Osteocyte (in vitro differentiated cells): ENCODE measurements at regions not wholly inside any gene's neighbourhood (a gene's known extent, or its start where the extent isn't known, plus 50 kb on each side); places are given as distances from the start of the nearest gene placed in this dataset.
"Not testable (repeated sequence)": the region's sequence is repeated elsewhere in the genome, so short reads cannot be mapped to it uniquely, and the experiment has no call there.

ENCODE experiments used
- DNase-seq: peaks from one replicate; pipeline ENCODE4 v3.0.0; 2021; ENCODE audit warnings: mixed read lengths; ENCODE audit not compliant: unreplicated experiment; ENCODE audit errors: extremely low spot score
- H3K27ac Mint-ChIP-seq: one replicate; pipeline ENCODE4 v1.8.0; 2021; ENCODE audit warnings: mild to moderate bottlenecking, mixed read lengths; ENCODE audit not compliant: unreplicated experiment
- H3K27me3 Mint-ChIP-seq: one replicate; pipeline ENCODE4 v1.8.0; 2021; ENCODE audit warnings: mixed read lengths; ENCODE audit not compliant: unreplicated experiment
- H3K36me3 Mint-ChIP-seq: one replicate; pipeline ENCODE4 v1.8.0; 2021; ENCODE audit warnings: mixed read lengths; ENCODE audit not compliant: unreplicated experiment
- H3K4me1 Mint-ChIP-seq: one replicate; pipeline ENCODE4 v1.8.0; 2021; ENCODE audit warnings: mixed read lengths; ENCODE audit not compliant: unreplicated experiment
- H3K4me3 Mint-ChIP-seq: one replicate; pipeline ENCODE4 v1.8.0; 2021; ENCODE audit warnings: mild to moderate bottlenecking, moderate library complexity, mixed read lengths; ENCODE audit not compliant: unreplicated experiment
- H3K9me3 Mint-ChIP-seq: one replicate; pipeline ENCODE4 v1.8.0; 2021; ENCODE audit warnings: mixed read lengths; ENCODE audit not compliant: unreplicated experiment
- TF ChIP-seq, protein P1 (sequence below): fragments of 200-600 bp; sonication (generic); IDR thresholded peaks from 2 replicates; pipeline ENCODE4 v1.5.0; 2021; ENCODE audit warnings: antibody characterized with exemption, mild to moderate bottlenecking, moderate library complexity

DNA sequence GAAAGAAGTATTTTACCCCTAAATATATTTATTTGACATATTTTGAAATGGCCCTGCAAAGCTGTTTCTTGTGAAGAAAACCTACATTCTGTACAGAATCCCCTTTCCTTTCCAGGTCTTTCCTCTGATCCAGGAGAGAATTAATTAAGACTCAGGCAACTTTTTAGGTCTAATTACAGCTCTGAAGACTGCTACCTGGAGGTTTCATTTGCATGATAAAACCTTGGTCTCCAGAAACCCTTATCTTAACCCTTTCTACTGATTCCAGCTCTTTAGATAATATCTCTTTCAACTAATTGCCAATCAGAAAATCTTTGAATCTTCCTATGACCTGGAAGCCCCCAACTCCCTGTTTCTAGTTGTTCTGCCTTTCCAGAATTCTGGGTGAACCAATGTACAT is 224.0 kb downstream of the FAM47A start:
- H3K4me1 Mint-ChIP-seq = no peaks in the 10 kb centered on the region
- H3K4me3 Mint-ChIP-seq = no peak overlapping the region
- no peak for DNase-seq
- no peaks in the 10 kb centered on the region for H3K27me3 Mint-ChIP-seq
- H3K36me3 Mint-ChIP-seq = no peaks in the 10 kb centered on the region
- no peak overlapping the region for H3K27ac Mint-ChIP-seq
- H3K9me3 Mint-ChIP-seq = peaks cover 26% of the 10 kb centered on the region
- TF ChIP-seq, protein P1, sequence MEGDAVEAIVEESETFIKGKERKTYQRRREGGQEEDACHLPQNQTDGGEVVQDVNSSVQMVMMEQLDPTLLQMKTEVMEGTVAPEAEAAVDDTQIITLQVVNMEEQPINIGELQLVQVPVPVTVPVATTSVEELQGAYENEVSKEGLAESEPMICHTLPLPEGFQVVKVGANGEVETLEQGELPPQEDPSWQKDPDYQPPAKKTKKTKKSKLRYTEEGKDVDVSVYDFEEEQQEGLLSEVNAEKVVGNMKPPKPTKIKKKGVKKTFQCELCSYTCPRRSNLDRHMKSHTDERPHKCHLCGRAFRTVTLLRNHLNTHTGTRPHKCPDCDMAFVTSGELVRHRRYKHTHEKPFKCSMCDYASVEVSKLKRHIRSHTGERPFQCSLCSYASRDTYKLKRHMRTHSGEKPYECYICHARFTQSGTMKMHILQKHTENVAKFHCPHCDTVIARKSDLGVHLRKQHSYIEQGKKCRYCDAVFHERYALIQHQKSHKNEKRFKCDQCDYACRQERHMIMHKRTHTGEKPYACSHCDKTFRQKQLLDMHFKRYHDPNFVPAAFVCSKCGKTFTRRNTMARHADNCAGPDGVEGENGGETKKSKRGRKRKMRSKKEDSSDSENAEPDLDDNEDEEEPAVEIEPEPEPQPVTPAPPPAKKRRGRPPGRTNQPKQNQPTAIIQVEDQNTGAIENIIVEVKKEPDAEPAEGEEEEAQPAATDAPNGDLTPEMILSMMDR = no peak

DNA sequence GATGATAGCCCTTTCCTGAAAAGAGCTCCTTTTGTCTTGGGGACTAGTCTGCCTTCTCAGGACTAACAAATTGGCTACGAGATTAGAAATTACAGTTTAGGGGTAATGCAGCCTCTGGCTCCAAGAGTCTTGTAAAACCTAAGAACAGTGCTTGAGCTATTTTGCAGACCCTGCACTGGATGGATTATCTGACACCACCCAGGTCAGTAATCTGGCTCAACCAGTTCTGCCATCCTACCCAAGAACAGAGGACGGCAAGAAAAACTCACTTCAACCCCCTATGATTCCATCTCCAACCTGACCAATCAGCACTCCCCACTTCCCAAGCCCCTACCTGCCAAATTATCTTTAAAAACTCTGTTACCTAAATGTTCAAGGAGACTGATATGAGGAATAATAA is 225.1 kb downstream of the FAM47A start:
- Mint-ChIP-seq H3K9me3 (peaks cover 30% of the 10 kb centered on the region), H3K27me3 (no peaks in the 10 kb centered on the region), H3K4me3 (no peak overlapping the region), H3K4me1 (no peaks in the 10 kb centered on the region), H3K27ac (no peak overlapping the region), H3K36me3 (no peaks in the 10 kb centered on the region)
- DNase-seq = no peak
- TF ChIP-seq, protein P1 = no peak

DNA sequence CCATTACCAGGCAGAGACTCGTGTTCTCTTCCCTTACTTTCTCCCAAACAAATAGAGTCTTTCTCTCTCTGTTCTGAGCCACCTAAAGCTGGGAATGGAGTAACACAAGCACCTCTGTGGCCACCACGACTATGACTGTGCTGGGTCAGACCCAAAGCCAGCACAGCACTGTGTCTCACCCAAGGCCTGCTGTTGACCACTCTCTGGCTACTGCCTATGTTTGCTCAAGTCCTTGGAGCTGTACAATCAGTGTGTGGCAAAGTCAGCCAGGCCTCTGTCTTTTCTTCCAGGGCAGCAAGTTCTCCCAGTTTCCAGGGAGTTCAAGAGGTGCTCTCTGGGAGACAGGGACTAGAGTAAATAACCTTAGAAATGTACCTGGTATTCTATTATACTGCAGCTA is 239.4 kb downstream of the FAM47A start:
- Mint-ChIP-seq H3K4me1 (no peaks in the 10 kb centered on the region), H3K27me3 (no peaks in the 10 kb centered on the region), H3K9me3 (no peaks in the 10 kb centered on the region), H3K4me3 (no peak overlapping the region), H3K36me3 (no peaks in the 10 kb centered on the region), H3K27ac (no peak overlapping the region)
- TF ChIP-seq, protein P1 = no peak
- no peak for DNase-seq

DNA sequence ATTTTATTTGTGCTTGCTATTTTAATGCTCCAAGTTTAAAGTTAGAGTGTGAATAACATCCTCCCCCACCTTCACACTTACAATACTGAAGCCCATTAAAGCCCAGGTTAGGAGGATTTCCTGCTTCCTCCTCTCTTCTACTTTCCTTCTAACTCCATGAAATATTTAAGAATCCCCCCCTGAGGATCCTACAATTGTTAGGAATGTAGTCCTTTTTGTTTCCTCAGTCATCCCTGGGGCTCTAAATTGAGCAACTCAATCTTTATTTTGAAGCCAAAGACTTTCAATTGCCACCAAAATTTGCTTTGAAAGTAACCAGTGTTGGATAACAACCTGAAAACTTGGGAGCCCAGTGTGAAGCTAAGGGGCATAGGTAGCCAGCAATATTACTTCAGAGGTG is 276.9 kb downstream of the FAM47A start:
- TF ChIP-seq, protein P1 = no peak
- H3K27me3 Mint-ChIP-seq = no peaks in the 10 kb centered on the region
- no peak overlapping the region for H3K27ac Mint-ChIP-seq

DNA sequence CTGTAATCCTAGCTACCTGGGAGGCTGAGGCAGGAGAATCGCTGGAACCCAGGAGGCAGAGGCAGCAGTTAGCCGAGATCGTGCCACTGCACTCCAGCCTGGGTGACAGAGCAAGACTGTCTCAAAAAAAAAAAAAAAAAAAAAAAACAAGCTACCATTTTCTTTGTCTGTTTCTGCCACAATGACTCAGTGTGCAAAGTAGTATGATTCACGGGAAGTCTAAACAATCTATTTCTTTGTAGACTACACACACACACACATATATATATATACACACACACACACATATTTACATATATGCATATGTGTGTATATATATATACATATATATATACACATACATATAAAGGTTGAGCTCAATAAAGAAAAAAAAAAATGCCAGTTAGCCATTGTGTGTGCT is 280.0 kb downstream of the FAM47A start:
- peaks cover 19% of the 10 kb centered on the region for H3K9me3 Mint-ChIP-seq
- H3K27me3 Mint-ChIP-seq, H3K4me3 Mint-ChIP-seq, H3K4me1 Mint-ChIP-seq, H3K36me3 Mint-ChIP-seq, H3K27ac Mint-ChIP-seq, DNase-seq: not testable (repeated sequence)

More for the DNA sequence above, 276.9 kb downstream of the FAM47A start:
- no peak overlapping the region for H3K4me3 Mint-ChIP-seq
- H3K4me1 Mint-ChIP-seq = no peaks in the 10 kb centered on the region
- DNase-seq = no peak
- H3K9me3 Mint-ChIP-seq = peaks cover 3% of the 10 kb centered on the region
- no peaks in the 10 kb centered on the region for H3K36me3 Mint-ChIP-seq

DNA sequence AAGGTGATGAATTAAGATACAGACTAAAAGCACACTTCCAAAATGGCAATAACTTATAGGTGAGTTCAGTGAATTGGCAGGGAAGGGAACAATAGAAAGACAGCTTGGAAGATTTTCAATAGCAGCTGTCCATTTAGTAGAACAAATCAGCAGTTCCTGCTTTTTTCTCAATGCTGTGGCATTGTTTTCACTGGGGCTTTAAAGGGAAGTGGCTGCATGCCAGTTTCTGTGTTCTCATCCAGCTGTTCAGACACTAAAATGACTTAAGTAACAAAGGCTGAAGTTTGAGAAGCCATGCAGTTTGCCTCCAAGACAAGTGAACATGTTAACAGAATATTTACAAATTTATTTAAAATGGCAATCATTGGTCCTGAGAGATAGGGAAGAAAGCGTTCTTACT is 291.9 kb downstream of the FAM47A start:
- peaks cover 19% of the 10 kb centered on the region for H3K9me3 Mint-ChIP-seq
- no peak for DNase-seq
- TF ChIP-seq, protein P1 = no peak
- no peaks in the 10 kb centered on the region for H3K27me3 Mint-ChIP-seq
- H3K36me3 Mint-ChIP-seq = no peaks in the 10 kb centered on the region
- H3K4me1 Mint-ChIP-seq = no peaks in the 10 kb centered on the region
- H3K27ac Mint-ChIP-seq = no peak overlapping the region
- H3K4me3 Mint-ChIP-seq = no peak overlapping the region
